Heart left ventricle (tissue), 16 donors: ENCODE measurements at regions not wholly inside any gene's neighbourhood (a gene's known extent, or its start where the extent isn't known, plus 50 kb on each side); places are given as distances from the start of the nearest gene placed in this dataset.

Experiments used
- ATAC-seq, 4 donors: fragments of 200-7000 bp; cut with Tn5 transposase; one replicate each; pipeline ENCODE4 v1.9.1; 2020 to 2022; ENCODE audit warnings: moderate library complexity in 4 of 4, mild to moderate bottlenecking in 3 of 4, moderate number of reproducible peaks in 1 of 4
- DNase-seq, 5 donors: peaks; one replicate each; pipeline ENCODE4 v3.0.0-alpha.2; 2020
- H3K27ac ChIP-seq, 12 donors: fragments of 200-600 bp; sonication (generic) in 4 of 12; one replicate each; pipeline versions ENCODE4 v1.5.0 to v1.8.0; 2016 to 2022; ENCODE audit warnings: mild to moderate bottlenecking in 2 of 12
- H3K27me3 ChIP-seq, 9 donors: fragments of 200-600 bp; sonication (generic) in 2 of 9; one replicate each; pipeline versions ENCODE4 v1.5.1 to v1.8.0; 2016 to 2022; ENCODE audit warnings: mild to moderate bottlenecking in 3 of 9
- H3K36me3 ChIP-seq, 9 donors: fragments of 200-600 bp; sonication (generic) in 2 of 9; one replicate each; pipeline versions ENCODE4 v1.5.0 to v1.8.0; 2018 to 2022; ENCODE audit warnings: mild to moderate bottlenecking in 2 of 9
- H3K4me1 ChIP-seq, 12 donors: fragments of 200-600 bp; sonication (generic) in 4 of 12; one replicate each; pipeline versions ENCODE4 v1.5.0 to v1.8.0; 2016 to 2022; ENCODE audit warnings: mild to moderate bottlenecking in 3 of 12
- H3K4me3 ChIP-seq, 12 donors: fragments of 200-600 bp; sonication (generic) in 4 of 12; one replicate each; pipeline versions ENCODE4 v1.5.0 to v1.8.0; 2017 to 2022; ENCODE audit warnings: mild to moderate bottlenecking in 9 of 12, moderate library complexity in 4 of 12
- H3K9me3 ChIP-seq, 12 donors: fragments of 200-600 bp; sonication (generic) in 4 of 12; one replicate each; pipeline versions ENCODE4 v1.5.0 to v1.8.0; 2016 to 2022; ENCODE audit warnings: mild to moderate bottlenecking in 1 of 12
- POLR2A ChIP-seq, 2 donors: fragments of 450-650 bp; IDR thresholded peaks; one replicate each; pipeline ENCODE4 v1.6.1; 2017; ENCODE audit warnings: antibody characterized with exemption in 2 of 2, mild to moderate bottlenecking in 2 of 2, moderate library complexity in 2 of 2
- WGBS, 4 donors: extraction: QIAGEN DNeasy Blood & Tissue Kit in 2 of 4; methylation state at CpG; one replicate each; pipeline versions ENCODE4 v1.1.5 to v1.1.7; 2013 to 2018; 5-methylcytosine and 5-hydroxymethylcytosine counted together
- intact Hi-C, 10 donors: fragments of 100-400 bp; cut with DNase I; formaldehyde crosslinking; loops; one replicate each; pipeline versions ENCODE4 v1.11.1 to v1.14.2; 2022
- TF ChIP-seq, protein P1 (sequence below), 12 donors: fragments of 200-600 bp; sonication (generic) in 4 of 12; IDR thresholded peaks; one replicate each; pipeline versions ENCODE4 v1.5.0 to v1.8.0; 2018 to 2022; ENCODE audit warnings: antibody characterized with exemption in 12 of 12, mild to moderate bottlenecking in 5 of 12
- donor health status: ischemic (EF 13 %, LVEDD 7.1; RV severe dilation, severe dysfunction).
- donor health status: healthy with polysubstance abuse.
- donor health status: DM: no; HTN: yes; CAD: no.
- donor health status: DM: no; HTN: no; CAD: no.
- donor health status: ischemic (EF 25% LVEDD 6.9; RV normal size, moderate dysfunction).
- donor health status: ischemic (EF 25% LVEDD 5.7; RV mildly dilated, moderate dysfunction).
- donor health status: healthy.
- donor health status: DM: yes; HTN: yes; CAD: no.
- donor health status: ischemic (EF 35%, LVEDD 5.7; RV mildly dilated, moderate dysfunction).
- donor health status: nonischemic (EF 11% LVEDD 7.7; RV severe dilation, severe dysfunction).
- donor health status: DM: yes; HTN: yes; CAD: no.
- donor health status: PGD.
- donor health status: ischemic (EF 29% LVEDD 5.4; RV normal size, mild dysfunction).
- donor health status: nonischemic (EF 23%, LVEDD 6.1; RV moderate dilation, normal function).

DNA sequence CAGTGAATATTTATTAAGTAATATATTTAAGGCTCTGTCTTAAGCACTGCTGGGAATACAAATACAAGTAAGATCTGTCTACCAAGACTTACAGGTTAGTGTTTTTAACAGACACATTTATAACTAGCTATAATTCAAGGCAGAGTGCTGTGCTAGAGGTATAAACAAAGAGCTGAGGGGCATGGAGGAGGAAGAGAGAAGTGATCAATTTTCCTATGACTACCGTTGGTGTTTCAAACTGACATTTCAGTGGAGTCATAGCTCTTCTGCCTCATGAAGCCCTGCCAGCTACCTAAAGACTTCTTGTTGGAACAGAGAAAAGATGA lies 79.9 kb downstream of the CYB561 start:
- intact Hi-C loops: no loop called here

DNA sequence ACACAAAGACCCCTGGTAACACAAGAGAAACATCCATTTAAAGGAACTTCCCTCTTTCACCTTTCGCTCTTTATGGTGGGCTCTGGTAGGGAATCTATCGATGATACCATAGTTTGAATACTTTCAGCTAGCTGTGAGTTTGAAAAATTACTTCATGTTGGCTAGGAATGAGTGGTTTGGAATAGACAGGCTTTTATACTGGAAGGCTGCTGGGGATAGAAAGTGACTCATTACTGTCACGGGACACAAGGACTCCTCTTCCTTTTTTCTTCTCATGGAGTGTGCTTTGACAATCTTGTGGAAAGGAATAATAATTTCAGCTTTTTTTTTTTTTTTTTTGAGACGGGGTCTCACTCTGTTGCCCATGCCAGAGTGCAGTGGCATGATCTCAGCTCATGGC lies 76.9 kb downstream of the CYB561 start:
- ATAC-seq (peak in 3 of 4 donors; percentile 39 to 63 (median 52)), DNase-seq (no peak)
- whole genome bisulfite sequencing, 4 donors: 80 to 88% (median 85%) methylated on average over 4 of the region's 4 CpGs
- H3K9me3 ChIP-seq: no peaks in the 10 kb centered on the region
- TF ChIP-seq POLR2A (IDR thresholded peaks at IDR 0.05): no peak
- TF ChIP-seq, protein P1, sequence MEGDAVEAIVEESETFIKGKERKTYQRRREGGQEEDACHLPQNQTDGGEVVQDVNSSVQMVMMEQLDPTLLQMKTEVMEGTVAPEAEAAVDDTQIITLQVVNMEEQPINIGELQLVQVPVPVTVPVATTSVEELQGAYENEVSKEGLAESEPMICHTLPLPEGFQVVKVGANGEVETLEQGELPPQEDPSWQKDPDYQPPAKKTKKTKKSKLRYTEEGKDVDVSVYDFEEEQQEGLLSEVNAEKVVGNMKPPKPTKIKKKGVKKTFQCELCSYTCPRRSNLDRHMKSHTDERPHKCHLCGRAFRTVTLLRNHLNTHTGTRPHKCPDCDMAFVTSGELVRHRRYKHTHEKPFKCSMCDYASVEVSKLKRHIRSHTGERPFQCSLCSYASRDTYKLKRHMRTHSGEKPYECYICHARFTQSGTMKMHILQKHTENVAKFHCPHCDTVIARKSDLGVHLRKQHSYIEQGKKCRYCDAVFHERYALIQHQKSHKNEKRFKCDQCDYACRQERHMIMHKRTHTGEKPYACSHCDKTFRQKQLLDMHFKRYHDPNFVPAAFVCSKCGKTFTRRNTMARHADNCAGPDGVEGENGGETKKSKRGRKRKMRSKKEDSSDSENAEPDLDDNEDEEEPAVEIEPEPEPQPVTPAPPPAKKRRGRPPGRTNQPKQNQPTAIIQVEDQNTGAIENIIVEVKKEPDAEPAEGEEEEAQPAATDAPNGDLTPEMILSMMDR (IDR thresholded peaks at IDR 0.05): no peak
- no peak overlapping the region for H3K4me3 ChIP-seq
- H3K36me3 ChIP-seq: no peaks in the 10 kb centered on the region
- H3K4me1 ChIP-seq: peaks cover 0 to 25% (median 6%) of the 10 kb centered on the region in 12 donors
- no peak overlapping the region for H3K27ac ChIP-seq
- H3K27me3 ChIP-seq: no peaks in the 10 kb centered on the region
- intact Hi-C loops: no loop called here

More for the DNA sequence above, 79.9 kb downstream of the CYB561 start:
- Histone ChIP-seq H3K4me1 (peaks cover 0 to 25% (median 6%) of the 10 kb centered on the region in 12 donors), H3K27me3 (no peaks in the 10 kb centered on the region), H3K36me3 (peaks cover 0 to 10% (median 0%) of the 10 kb centered on the region in 9 donors), H3K4me3 (no peak overlapping the region), H3K9me3 (no peaks in the 10 kb centered on the region), H3K27ac (no peak overlapping the region)
- ATAC-seq (no peak), DNase-seq (no peak)
- no peak for TF ChIP-seq POLR2A (IDR thresholded peaks at IDR 0.05)
- TF ChIP-seq, protein P1 (IDR thresholded peaks at IDR 0.05): no peak
- WGBS, 4 donors: 56 to 69% (median 61%) methylated on average over 1 of the region's 1 CpG

DNA sequence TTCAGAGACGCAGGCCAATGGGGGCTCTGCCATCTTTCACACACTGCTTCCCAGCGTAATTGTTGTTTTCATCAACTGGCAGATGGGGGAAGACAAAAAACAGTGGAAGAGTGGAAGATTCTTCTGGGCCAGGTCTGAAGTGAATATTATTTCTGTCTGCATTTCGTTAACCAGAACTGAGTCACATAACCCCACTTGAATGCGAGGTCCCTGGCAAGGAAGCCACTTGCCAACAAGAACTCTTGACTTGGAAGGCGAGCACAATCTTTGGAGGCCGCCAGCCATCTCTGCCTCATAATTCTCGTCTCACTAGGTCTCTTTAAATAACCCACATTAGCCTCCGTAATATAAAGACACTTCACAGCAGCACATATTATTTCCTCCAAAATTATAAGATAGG lies 75.4 kb downstream of the CYB561 start:
- ATAC-seq (no peak), DNase-seq (no peak)
- intact Hi-C loops: no loop called here
- Histone ChIP-seq H3K4me3 (no peak overlapping the region), H3K36me3 (no peaks in the 10 kb centered on the region), H3K27ac (no peak overlapping the region), H3K9me3 (no peaks in the 10 kb centered on the region), H3K4me1 (peaks cover 0 to 12% (median 2%) of the 10 kb centered on the region in 12 donors), H3K27me3 (no peaks in the 10 kb centered on the region)
- no peak for TF ChIP-seq POLR2A (IDR thresholded peaks at IDR 0.05)
- TF ChIP-seq, protein P1 (IDR thresholded peaks at IDR 0.05): no peak
- 94 to 97% (median 95%) methylated on average over 8 of the region's 8 CpGs for WGBS, 4 donors

DNA sequence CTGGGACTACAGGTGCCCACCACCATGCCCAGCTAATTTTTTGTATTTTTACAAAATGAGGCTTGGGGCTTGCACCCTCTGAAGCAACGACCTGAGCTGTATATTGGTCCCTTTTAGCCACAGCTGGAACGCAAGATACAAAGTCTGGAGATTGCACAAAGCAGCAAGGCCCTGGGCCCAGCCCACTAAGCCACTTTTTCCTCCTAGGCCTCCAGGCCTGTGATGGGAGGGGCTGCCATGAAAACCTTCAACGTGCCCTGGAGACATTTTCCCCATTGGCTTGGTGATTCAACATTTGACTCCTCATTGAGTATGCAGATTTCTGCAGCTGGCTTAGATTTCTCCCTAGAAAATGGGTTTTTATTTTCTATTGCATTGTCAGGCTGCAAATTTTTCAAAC lies 69.2 kb downstream of the CYB561 start:
- ATAC-seq: no peak
- WGBS, 4 donors: 77 to 94% (median 88%) methylated on average over 2 to 3 of the region's 3 CpGs
- peaks cover 0 to 4% (median 0%) of the 10 kb centered on the region in 12 donors for H3K9me3 ChIP-seq
- H3K27ac ChIP-seq: no peak overlapping the region
- peaks cover 0 to 23% (median 4%) of the 10 kb centered on the region in 9 donors for H3K36me3 ChIP-seq
- intact Hi-C loops: no loop called here
- H3K4me3 ChIP-seq: no peak overlapping the region
- TF ChIP-seq POLR2A (IDR thresholded peaks at IDR 0.05): no peak
- TF ChIP-seq, protein P1 (IDR thresholded peaks at IDR 0.05): no peak
- peaks cover 0 to 10% (median 0%) of the 10 kb centered on the region in 12 donors for H3K4me1 ChIP-seq
- no peak for DNase-seq
- no peaks in the 10 kb centered on the region for H3K27me3 ChIP-seq
